Gastroesophageal sphincter (tissue), 3 donors: ENCODE measurements at regions not wholly inside any gene's neighbourhood (a gene's known extent, or its start where the extent isn't known, plus 50 kb on each side); places are given as distances from the start of the nearest gene placed in this dataset.

Experiments used
- POLR2A ChIP-seq, 2 donors: fragments of 450-650 bp; IDR thresholded peaks; one replicate each; pipeline ENCODE4 v1.6.1; 2017; ENCODE audit warnings: antibody characterized with exemption in 2 of 2, mild to moderate bottlenecking in 2 of 2, moderate library complexity in 1 of 2
- TF ChIP-seq, protein P1 (sequence below), 4 experiments: fragments of 200-600 bp in 2 of 4; fragments of 450-650 bp in 2 of 4; sonication (generic) in 1 of 4; IDR thresholded peaks; one replicate each; pipeline ENCODE4 v1.5.1; 2017 to 2019; ENCODE audit warnings: antibody characterized with exemption in 4 of 4, mild to moderate bottlenecking in 2 of 4, moderate library complexity in 2 of 4

DNA sequence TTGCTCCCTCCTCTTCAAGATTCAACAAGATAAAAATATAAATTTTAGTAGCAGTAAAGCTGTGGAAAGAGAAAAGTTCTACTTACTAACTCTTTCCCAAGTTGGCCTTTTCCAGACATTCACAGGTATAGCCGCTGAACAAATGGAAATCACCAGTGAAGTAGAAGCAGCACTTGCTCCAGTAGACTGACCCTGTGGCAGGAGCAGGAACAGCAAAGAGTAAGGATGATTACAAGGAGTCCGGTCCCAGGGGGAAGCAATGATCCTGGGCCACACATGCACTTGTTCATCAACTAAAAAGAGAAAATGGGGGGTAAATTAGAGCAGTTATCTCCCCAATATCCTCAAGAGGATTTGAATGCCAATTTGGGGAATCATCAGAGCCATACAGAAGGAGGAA lies 184.9 kb downstream of the NAF1 start:
- TF ChIP-seq, protein P1, sequence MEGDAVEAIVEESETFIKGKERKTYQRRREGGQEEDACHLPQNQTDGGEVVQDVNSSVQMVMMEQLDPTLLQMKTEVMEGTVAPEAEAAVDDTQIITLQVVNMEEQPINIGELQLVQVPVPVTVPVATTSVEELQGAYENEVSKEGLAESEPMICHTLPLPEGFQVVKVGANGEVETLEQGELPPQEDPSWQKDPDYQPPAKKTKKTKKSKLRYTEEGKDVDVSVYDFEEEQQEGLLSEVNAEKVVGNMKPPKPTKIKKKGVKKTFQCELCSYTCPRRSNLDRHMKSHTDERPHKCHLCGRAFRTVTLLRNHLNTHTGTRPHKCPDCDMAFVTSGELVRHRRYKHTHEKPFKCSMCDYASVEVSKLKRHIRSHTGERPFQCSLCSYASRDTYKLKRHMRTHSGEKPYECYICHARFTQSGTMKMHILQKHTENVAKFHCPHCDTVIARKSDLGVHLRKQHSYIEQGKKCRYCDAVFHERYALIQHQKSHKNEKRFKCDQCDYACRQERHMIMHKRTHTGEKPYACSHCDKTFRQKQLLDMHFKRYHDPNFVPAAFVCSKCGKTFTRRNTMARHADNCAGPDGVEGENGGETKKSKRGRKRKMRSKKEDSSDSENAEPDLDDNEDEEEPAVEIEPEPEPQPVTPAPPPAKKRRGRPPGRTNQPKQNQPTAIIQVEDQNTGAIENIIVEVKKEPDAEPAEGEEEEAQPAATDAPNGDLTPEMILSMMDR (IDR thresholded peaks at IDR 0.05), result no peak
- TF ChIP-seq POLR2A (IDR thresholded peaks at IDR 0.05), result no peak
